Liver (tissue), 8 donors: ENCODE measurements at regions not wholly inside any gene's neighbourhood (a gene's known extent, or its start where the extent isn't known, plus 50 kb on each side); places are given as distances from the start of the nearest gene placed in this dataset.

Experiments
- DNase-seq: peaks from one replicate; pipeline ENCODE4 v3.0.0-alpha.2; 2017; ENCODE audit warnings: low spot score
- H3K27ac ChIP-seq, 2 donors: one replicate each; pipeline ENCODE4 v1.7.0; 2013; ENCODE audit warnings: inconsistent platforms in 2 of 2, low read length in 2 of 2, control low read depth in 1 of 2, low read depth in 1 of 2, mild to moderate bottlenecking in 1 of 2
- H3K27me3 ChIP-seq, 4 donors: one replicate each; pipeline versions ENCODE4 v1.6.1 to v1.7.0; 2013; ENCODE audit warnings: low read length in 3 of 4, inconsistent platforms in 1 of 4, mild to moderate bottlenecking in 1 of 4, moderate library complexity in 1 of 4; ENCODE audit not compliant: control insufficient read depth in 4 of 4, insufficient read depth in 4 of 4
- H3K36me3 ChIP-seq, 4 donors: one replicate each; pipeline versions ENCODE4 v1.6.1 to v1.7.0; 2013; ENCODE audit warnings: low read length in 3 of 4, mild to moderate bottlenecking in 3 of 4, low read depth in 1 of 4, moderate library complexity in 1 of 4; ENCODE audit not compliant: control insufficient read depth in 4 of 4, insufficient read depth in 3 of 4
- H3K4me1 ChIP-seq, 4 donors: one replicate each; pipeline versions ENCODE4 v1.6.1 to v1.7.0; 2013; ENCODE audit warnings: low read length in 3 of 4, mild to moderate bottlenecking in 3 of 4, moderate library complexity in 1 of 4; ENCODE audit not compliant: control insufficient read depth in 4 of 4, insufficient read depth in 4 of 4
- H3K4me3 ChIP-seq, 3 donors: one replicate each; pipeline versions ENCODE4 v1.6.1 to v1.7.0; 2013; ENCODE audit warnings: low read length in 3 of 3, control low read depth in 1 of 3, low read depth in 1 of 3, mild to moderate bottlenecking in 1 of 3
- H3K9ac ChIP-seq, 2 donors: one replicate each; pipeline ENCODE4 v1.7.0; 2013; ENCODE audit warnings: low read length in 2 of 2, mild to moderate bottlenecking in 2 of 2, moderate library complexity in 2 of 2, control low read depth in 1 of 2, low read depth in 1 of 2
- H3K9me3 ChIP-seq, 4 donors: one replicate each; pipeline versions ENCODE4 v1.6.1 to v1.7.0; 2013; ENCODE audit warnings: low read length in 3 of 4; ENCODE audit not compliant: control insufficient read depth in 4 of 4
- EGR1 ChIP-seq, 2 donors: IDR thresholded peaks; 2 replicates each; pipeline ENCODE4 v1.6.1; 2016 to 2018; ENCODE audit warnings: antibody characterized with exemption in 2 of 2, low read depth in 2 of 2
- FOXA2 ChIP-seq: IDR thresholded peaks from 2 replicates; pipeline ENCODE4 v1.6.1; 2016; ENCODE audit warnings: antibody characterized with exemption
- GABPA ChIP-seq, 2 donors: IDR thresholded peaks in 1 of 2; conservative IDR thresholded peaks in 1 of 2; 2 replicates each; pipeline ENCODE4 v1.6.1; 2016; ENCODE audit warnings: antibody characterized with exemption in 2 of 2, mild to moderate bottlenecking in 1 of 2, moderate library complexity in 1 of 2
- HNF4A ChIP-seq, 2 donors: conservative IDR thresholded peaks; 2 replicates each; pipeline ENCODE4 v1.6.1; 2016; ENCODE audit warnings: antibody characterized with exemption in 2 of 2, mild to moderate bottlenecking in 2 of 2
- JUND ChIP-seq, 2 donors: IDR thresholded peaks; 2 replicates each; pipeline ENCODE4 v1.6.1; 2016; ENCODE audit warnings: antibody characterized with exemption in 2 of 2
- NR2F2 ChIP-seq: IDR thresholded peaks from 2 replicates; pipeline ENCODE4 v1.6.1; 2016; ENCODE audit warnings: antibody characterized with exemption
- RAD21 ChIP-seq, 2 donors: IDR thresholded peaks; 2 replicates each; pipeline ENCODE4 v1.6.1; 2016; ENCODE audit warnings: antibody characterized with exemption in 2 of 2, mild to moderate bottlenecking in 2 of 2
- RXRA ChIP-seq, 2 donors: IDR thresholded peaks; 2 replicates each; pipeline ENCODE4 v1.6.1; 2017 to 2018; ENCODE audit warnings: antibody characterized with exemption in 2 of 2, mild to moderate bottlenecking in 1 of 2
- SP1 ChIP-seq: IDR thresholded peaks from 2 replicates; pipeline ENCODE4 v1.6.1; 2018; ENCODE audit warnings: antibody characterized with exemption, mild to moderate bottlenecking
- TAF1 ChIP-seq: conservative IDR thresholded peaks from 2 replicates; pipeline ENCODE4 v1.6.1; 2016; ENCODE audit warnings: antibody characterized with exemption, mild to moderate bottlenecking
- YY1 ChIP-seq: IDR thresholded peaks from 2 replicates; pipeline ENCODE4 v1.6.1; 2016; ENCODE audit warnings: antibody characterized with exemption, mild to moderate bottlenecking
- whole genome bisulfite sequencing: extraction: QIAGEN DNeasy Blood & Tissue Kit; methylation state at CpG from one replicate; pipeline ENCODE4 v1.1.7; 2013; 5-methylcytosine and 5-hydroxymethylcytosine counted together
- TF ChIP-seq, protein P1 (sequence below): IDR thresholded peaks from 2 replicates; pipeline ENCODE4 v1.6.1; 2016; ENCODE audit warnings: antibody characterized with exemption
- TF ChIP-seq, protein P2 (sequence below): IDR thresholded peaks from 2 replicates; pipeline ENCODE4 v1.6.1; 2016; ENCODE audit warnings: antibody characterized with exemption, mild to moderate bottlenecking
- TF ChIP-seq, protein P3 (sequence below): fragments of 150-350 bp; IDR thresholded peaks from 2 replicates; pipeline ENCODE4 v1.5.1; 2017; ENCODE audit warnings: improper control_type of control experiment, low read depth, low read length; ENCODE audit not compliant: missing input control
- TF ChIP-seq, protein P4 (sequence below): IDR thresholded peaks from 2 replicates; pipeline ENCODE4 v1.6.1; 2016; ENCODE audit warnings: antibody characterized with exemption
- TF ChIP-seq, protein P5 (sequence below): IDR thresholded peaks from 2 replicates; pipeline ENCODE4 v1.6.1; 2016; ENCODE audit warnings: antibody characterized with exemption
- donor health status: healthy.
- donor health status: healthy.
- donor health status: healthy.
- donor health status: healthy.
- donor health status: healthy.

DNA sequence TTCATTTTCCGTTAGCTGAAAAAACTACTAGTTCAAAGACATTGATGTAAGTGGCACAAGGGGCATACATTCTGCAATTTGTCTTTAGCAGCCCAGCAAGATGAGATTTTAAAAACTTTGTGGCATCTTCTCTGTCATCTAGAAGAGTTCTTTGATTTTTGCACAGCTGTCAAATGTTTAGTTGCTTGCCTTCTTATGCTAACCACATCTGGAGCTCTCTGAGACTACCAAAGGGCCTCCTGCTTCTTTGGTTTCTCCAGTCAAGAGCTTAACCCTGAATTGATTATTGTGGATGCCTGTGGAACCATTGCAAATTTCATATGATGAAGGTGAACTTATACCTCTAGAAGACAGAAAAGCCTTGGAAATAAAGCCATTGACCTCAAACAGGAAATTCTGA is 468.7 kb upstream of the RGMA start:
- H3K36me3 ChIP-seq, result no peaks in the 10 kb centered on the region
- peaks cover 0 to 2% (median 0%) of the 10 kb centered on the region in 4 donors for H3K9me3 ChIP-seq
- WGBS, result 90% methylated on average over 1 of the region's 1 CpG
- TF ChIP-seq GABPA (IDR thresholded peaks at IDR 0.05 in 1 of 2, conservative IDR thresholded peaks at IDR 0.05 in 1 of 2), result no peak
- TF ChIP-seq TAF1, result no peak
- no peak for TF ChIP-seq RXRA (IDR thresholded peaks at IDR 0.05)
- no peak for TF ChIP-seq RAD21 (IDR thresholded peaks at IDR 0.05)
- TF ChIP-seq, protein P1, sequence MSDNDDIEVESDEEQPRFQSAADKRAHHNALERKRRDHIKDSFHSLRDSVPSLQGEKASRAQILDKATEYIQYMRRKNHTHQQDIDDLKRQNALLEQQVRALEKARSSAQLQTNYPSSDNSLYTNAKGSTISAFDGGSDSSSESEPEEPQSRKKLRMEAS, result no peak
- TF ChIP-seq, protein P2, sequence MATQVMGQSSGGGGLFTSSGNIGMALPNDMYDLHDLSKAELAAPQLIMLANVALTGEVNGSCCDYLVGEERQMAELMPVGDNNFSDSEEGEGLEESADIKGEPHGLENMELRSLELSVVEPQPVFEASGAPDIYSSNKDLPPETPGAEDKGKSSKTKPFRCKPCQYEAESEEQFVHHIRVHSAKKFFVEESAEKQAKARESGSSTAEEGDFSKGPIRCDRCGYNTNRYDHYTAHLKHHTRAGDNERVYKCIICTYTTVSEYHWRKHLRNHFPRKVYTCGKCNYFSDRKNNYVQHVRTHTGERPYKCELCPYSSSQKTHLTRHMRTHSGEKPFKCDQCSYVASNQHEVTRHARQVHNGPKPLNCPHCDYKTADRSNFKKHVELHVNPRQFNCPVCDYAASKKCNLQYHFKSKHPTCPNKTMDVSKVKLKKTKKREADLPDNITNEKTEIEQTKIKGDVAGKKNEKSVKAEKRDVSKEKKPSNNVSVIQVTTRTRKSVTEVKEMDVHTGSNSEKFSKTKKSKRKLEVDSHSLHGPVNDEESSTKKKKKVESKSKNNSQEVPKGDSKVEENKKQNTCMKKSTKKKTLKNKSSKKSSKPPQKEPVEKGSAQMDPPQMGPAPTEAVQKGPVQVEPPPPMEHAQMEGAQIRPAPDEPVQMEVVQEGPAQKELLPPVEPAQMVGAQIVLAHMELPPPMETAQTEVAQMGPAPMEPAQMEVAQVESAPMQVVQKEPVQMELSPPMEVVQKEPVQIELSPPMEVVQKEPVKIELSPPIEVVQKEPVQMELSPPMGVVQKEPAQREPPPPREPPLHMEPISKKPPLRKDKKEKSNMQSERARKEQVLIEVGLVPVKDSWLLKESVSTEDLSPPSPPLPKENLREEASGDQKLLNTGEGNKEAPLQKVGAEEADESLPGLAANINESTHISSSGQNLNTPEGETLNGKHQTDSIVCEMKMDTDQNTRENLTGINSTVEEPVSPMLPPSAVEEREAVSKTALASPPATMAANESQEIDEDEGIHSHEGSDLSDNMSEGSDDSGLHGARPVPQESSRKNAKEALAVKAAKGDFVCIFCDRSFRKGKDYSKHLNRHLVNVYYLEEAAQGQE, result no peak
- TF ChIP-seq, protein P3, sequence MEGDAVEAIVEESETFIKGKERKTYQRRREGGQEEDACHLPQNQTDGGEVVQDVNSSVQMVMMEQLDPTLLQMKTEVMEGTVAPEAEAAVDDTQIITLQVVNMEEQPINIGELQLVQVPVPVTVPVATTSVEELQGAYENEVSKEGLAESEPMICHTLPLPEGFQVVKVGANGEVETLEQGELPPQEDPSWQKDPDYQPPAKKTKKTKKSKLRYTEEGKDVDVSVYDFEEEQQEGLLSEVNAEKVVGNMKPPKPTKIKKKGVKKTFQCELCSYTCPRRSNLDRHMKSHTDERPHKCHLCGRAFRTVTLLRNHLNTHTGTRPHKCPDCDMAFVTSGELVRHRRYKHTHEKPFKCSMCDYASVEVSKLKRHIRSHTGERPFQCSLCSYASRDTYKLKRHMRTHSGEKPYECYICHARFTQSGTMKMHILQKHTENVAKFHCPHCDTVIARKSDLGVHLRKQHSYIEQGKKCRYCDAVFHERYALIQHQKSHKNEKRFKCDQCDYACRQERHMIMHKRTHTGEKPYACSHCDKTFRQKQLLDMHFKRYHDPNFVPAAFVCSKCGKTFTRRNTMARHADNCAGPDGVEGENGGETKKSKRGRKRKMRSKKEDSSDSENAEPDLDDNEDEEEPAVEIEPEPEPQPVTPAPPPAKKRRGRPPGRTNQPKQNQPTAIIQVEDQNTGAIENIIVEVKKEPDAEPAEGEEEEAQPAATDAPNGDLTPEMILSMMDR, result no peak
- TF ChIP-seq SP1, result no peak
- H3K4me3 ChIP-seq, result no peak overlapping the region
- no peak overlapping the region for H3K27ac ChIP-seq
- no peak for DNase-seq
- no peaks in the 10 kb centered on the region for H3K4me1 ChIP-seq
- no peak overlapping the region for H3K9ac ChIP-seq
- H3K27me3 ChIP-seq, result no peaks in the 10 kb centered on the region

DNA sequence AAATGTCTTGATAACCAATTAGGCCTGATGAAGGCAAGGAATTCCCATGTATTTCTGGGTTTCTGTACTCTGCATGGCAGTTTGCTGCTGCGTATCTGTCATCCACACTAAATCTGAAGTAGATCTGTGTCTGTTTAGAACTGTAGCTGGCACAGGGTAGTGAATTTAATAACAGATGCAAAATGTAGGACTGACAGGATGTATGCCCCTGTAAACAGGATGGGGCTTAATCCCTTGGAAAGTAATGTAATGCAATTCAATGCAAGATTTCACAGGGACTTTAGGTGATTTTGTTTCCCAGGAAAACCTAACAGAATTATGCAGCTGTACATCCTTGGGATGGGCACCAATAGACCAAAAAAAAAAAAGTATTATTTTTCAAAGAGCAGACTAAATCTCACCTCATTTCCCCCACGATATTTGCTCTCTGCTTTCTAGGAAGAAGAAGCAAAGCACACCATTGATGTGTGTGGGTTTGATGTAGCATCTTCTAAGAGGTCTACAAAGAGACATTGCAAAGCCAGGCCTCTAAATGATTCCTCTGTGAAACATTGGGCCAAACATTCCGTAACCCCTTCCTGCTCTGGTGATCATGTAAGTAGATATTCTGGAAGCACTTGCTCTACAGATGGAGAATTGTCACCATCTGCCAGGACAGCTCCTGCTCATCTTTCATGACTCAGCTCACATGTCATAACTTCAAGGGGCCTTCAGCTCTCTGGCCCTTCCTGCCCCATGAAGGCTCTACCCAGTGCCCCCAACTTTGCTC is 464.3 kb upstream of the RGMA start:
- no peaks in the 10 kb centered on the region for H3K27me3 ChIP-seq
- no peaks in the 10 kb centered on the region for H3K36me3 ChIP-seq
- no peak for DNase-seq
- no peak overlapping the region for H3K4me3 ChIP-seq
- no peak overlapping the region for H3K9ac ChIP-seq
- peaks cover 0 to 2% (median 0%) of the 10 kb centered on the region in 4 donors for H3K9me3 ChIP-seq
- no peaks in the 10 kb centered on the region for H3K4me1 ChIP-seq
- 43% methylated on average over 3 of the region's 3 CpGs for WGBS
- no peak overlapping the region for H3K27ac ChIP-seq
- TF ChIP-seq HNF4A (conservative IDR thresholded peaks at IDR 0.05) (no peak), GABPA (IDR thresholded peaks at IDR 0.05 in 1 of 2, conservative IDR thresholded peaks at IDR 0.05 in 1 of 2) (no peak), RXRA (IDR thresholded peaks at IDR 0.05) (no peak), JUND (IDR thresholded peaks at IDR 0.05) (no peak), NR2F2 (no peak), TAF1 (no peak), FOXA2 (no peak), EGR1 (IDR thresholded peaks at IDR 0.05; ENCODE audit: low read depth in 2 of 2) (no peak), RAD21 (IDR thresholded peaks at IDR 0.05) (no peak), SP1 (no peak), YY1 (no peak)
- TF ChIP-seq, protein P4, sequence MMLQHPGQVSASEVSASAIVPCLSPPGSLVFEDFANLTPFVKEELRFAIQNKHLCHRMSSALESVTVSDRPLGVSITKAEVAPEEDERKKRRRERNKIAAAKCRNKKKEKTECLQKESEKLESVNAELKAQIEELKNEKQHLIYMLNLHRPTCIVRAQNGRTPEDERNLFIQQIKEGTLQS, result no peak
- TF ChIP-seq, protein P3, result no peak
- TF ChIP-seq, protein P1, result no peak
- TF ChIP-seq, protein P5, sequence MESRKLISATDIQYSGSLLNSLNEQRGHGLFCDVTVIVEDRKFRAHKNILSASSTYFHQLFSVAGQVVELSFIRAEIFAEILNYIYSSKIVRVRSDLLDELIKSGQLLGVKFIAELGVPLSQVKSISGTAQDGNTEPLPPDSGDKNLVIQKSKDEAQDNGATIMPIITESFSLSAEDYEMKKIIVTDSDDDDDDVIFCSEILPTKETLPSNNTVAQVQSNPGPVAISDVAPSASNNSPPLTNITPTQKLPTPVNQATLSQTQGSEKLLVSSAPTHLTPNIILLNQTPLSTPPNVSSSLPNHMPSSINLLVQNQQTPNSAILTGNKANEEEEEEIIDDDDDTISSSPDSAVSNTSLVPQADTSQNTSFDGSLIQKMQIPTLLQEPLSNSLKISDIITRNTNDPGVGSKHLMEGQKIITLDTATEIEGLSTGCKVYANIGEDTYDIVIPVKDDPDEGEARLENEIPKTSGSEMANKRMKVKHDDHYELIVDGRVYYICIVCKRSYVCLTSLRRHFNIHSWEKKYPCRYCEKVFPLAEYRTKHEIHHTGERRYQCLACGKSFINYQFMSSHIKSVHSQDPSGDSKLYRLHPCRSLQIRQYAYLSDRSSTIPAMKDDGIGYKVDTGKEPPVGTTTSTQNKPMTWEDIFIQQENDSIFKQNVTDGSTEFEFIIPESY, result no peak
